ENCODE measurements at regions not wholly inside any gene's neighbourhood (a gene's known extent, or its start where the extent isn't known, plus 50 kb on each side); places are given as distances from the start of the nearest gene placed in this dataset.

DNA sequence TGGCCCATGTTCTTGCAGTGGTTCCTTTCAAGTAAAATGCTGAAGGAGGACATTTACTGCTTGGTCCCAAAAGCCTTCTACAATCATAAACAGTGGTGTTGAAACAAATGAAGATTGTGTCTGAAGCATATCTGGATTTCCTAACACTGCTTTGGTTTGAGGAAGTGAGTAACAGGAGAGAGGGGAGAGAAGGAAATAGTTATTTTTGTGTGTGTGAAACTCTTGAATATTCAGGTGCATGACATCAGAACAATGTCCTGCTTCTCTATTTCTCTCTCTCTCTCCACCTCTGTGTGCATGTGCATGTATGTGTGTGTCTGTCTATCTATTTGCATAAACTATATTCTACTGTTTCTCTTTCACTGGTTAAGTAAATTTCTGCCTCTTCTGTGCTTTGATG, 61.4 kb upstream of the TNFSF18 start:
- peaks cover 63% of the 10 kb centered on the region for H3K27me3 ChIP-seq (ENCODE audit: insufficient read depth, low read depth, severe bottlenecking)
- H3K9me3 ChIP-seq (ENCODE audit: severe bottlenecking) = no peaks in the 10 kb centered on the region
- no peak for DNase-seq
- TF ChIP-seq, protein P1, sequence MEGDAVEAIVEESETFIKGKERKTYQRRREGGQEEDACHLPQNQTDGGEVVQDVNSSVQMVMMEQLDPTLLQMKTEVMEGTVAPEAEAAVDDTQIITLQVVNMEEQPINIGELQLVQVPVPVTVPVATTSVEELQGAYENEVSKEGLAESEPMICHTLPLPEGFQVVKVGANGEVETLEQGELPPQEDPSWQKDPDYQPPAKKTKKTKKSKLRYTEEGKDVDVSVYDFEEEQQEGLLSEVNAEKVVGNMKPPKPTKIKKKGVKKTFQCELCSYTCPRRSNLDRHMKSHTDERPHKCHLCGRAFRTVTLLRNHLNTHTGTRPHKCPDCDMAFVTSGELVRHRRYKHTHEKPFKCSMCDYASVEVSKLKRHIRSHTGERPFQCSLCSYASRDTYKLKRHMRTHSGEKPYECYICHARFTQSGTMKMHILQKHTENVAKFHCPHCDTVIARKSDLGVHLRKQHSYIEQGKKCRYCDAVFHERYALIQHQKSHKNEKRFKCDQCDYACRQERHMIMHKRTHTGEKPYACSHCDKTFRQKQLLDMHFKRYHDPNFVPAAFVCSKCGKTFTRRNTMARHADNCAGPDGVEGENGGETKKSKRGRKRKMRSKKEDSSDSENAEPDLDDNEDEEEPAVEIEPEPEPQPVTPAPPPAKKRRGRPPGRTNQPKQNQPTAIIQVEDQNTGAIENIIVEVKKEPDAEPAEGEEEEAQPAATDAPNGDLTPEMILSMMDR (IDR thresholded peaks at IDR 0.05; ENCODE audit: low read depth, low read length) = no peak
- H3K36me3 ChIP-seq = no peaks in the 10 kb centered on the region
- no peak overlapping the region for H3K27ac ChIP-seq
- no peak overlapping the region for H3K4me3 ChIP-seq (ENCODE audit: low read depth, low read length)

DNA sequence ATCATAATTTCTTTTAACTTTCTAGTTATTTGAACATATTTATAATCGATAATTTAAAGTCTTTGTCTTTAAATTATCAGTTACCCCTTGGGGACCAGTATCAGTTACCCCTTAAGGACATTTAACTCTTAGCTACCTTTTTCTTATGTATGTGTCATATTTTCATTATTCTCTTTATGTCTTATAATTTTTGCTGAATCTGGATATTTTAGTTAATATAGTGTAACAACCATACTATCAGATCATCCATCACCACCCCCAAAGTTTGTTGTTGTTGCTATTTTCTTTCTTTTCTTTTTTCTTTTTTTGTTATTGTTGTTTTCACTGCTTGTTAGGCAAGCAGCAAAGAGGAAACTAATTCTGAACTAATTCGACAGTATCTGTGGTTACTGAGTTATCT, 57.0 kb upstream of the TNFSF18 start:
- Histone ChIP-seq H3K27me3 (ENCODE audit: insufficient read depth, low read depth, severe bottlenecking) (peaks cover 57% of the 10 kb centered on the region), H3K36me3 (no peaks in the 10 kb centered on the region), H3K9me3 (ENCODE audit: severe bottlenecking) (peaks cover 8% of the 10 kb centered on the region), H3K27ac (no peak overlapping the region), H3K4me3 (ENCODE audit: low read depth, low read length) (no peak overlapping the region)
- DNase-seq = no peak
- TF ChIP-seq, protein P1 (IDR thresholded peaks at IDR 0.05; ENCODE audit: low read depth, low read length) = no peak

DNA sequence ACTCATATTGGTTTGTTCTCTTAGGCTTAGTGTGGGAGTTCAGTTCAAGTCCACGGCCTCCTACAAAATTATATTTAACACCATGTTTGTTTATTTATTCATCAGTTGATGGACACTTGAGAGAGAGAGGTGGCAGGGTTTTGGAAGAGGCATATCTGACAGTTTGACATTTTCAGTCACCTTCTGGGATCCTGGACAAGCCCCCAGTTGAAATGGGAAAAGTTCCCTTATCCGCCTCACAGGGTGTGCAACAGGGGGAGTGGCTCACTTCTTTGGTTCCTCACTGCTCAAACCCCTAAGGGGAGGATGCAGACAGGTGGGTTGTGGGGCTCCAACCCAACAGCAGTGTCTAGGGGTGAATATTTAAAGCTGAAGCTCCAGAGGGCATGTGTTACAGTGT, 52.3 kb upstream of the TNFSF18 start:
- TF ChIP-seq, protein P1 (IDR thresholded peaks at IDR 0.05; ENCODE audit: low read depth, low read length) = no peak
- peaks cover 30% of the 10 kb centered on the region for H3K27me3 ChIP-seq (ENCODE audit: insufficient read depth, low read depth, severe bottlenecking)
- no peaks in the 10 kb centered on the region for H3K36me3 ChIP-seq
- no peak overlapping the region for H3K4me3 ChIP-seq (ENCODE audit: low read depth, low read length)
- no peak for DNase-seq
- H3K27ac ChIP-seq = no peak overlapping the region
- H3K9me3 ChIP-seq (ENCODE audit: severe bottlenecking) = peaks cover 8% of the 10 kb centered on the region

DNA sequence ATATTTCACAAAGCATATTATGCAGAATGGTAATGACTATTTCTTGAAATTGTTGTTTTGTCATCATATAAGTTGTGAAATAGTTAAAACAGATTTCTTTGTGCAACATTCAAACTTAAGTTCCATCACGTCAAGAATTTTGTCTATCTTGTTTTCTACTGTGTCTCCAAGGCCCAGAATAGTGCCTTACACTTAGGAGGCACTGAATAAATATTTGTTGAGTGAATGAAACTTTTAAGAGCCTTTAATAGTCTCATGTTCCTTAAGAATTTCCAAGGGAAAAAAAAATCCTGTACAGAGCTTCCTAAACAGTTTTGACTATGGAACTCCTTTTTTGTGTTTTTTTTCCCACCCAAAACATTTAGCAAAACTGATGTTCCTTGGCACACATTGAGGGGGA, 50.8 kb upstream of the TNFSF18 start:
- H3K27ac ChIP-seq = no peak overlapping the region
- no peaks in the 10 kb centered on the region for H3K36me3 ChIP-seq
- DNase-seq = no peak
- peaks cover 8% of the 10 kb centered on the region for H3K9me3 ChIP-seq (ENCODE audit: severe bottlenecking)
- TF ChIP-seq, protein P1 (IDR thresholded peaks at IDR 0.05; ENCODE audit: low read depth, low read length) = no peak
- H3K27me3 ChIP-seq (ENCODE audit: insufficient read depth, low read depth, severe bottlenecking) = peaks cover 27% of the 10 kb centered on the region
- no peak overlapping the region for H3K4me3 ChIP-seq (ENCODE audit: low read depth, low read length)

DNA sequence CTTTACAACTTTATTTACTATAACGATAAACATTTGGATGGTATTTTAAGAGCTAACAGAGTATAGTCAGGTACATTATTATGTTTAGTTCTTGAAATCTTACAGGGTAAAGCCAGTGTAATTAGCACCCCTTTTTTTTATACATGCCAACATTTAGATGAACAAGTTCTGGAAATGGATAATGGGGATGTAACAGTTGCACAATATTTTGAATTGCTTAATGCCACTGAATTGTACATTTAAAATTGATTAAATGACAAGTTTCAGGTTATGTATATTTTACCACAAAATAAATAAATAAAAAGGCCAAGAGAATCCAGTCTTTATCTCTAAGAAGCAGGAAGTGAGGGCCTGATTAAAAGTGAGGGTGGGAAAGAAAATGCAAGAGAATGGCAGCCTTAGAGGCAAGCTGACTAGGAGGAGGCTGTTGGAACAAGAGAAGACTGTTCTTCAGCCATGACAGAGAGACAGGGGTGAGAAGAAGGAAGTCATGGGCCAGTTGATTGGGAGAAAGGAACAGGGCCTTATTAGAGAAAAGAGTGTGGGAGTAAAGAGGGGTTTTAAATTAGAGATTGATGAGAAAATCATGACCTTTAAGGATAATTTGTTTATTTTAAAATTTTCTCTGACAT, 49.9 kb upstream of the TNFSF18 start:
- Histone ChIP-seq H3K27me3 (ENCODE audit: insufficient read depth, low read depth, severe bottlenecking) (peaks cover 29% of the 10 kb centered on the region), H3K27ac (no peak overlapping the region), H3K36me3 (no peaks in the 10 kb centered on the region), H3K4me3 (ENCODE audit: low read depth, low read length) (no peak overlapping the region), H3K9me3 (ENCODE audit: severe bottlenecking) (peaks cover 8% of the 10 kb centered on the region)
- TF ChIP-seq, protein P1 (IDR thresholded peaks at IDR 0.05; ENCODE audit: low read depth, low read length) = no peak
- no peak for DNase-seq

Data from WERI-Rb-1 (cell line).